Loucy (cell line): ENCODE measurements at regions not wholly inside any gene's neighbourhood (a gene's known extent, or its start where the extent isn't known, plus 50 kb on each side); places are given as distances from the start of the nearest gene placed in this dataset.

ENCODE experiments used
- H2AFZ ChIP-seq: fragments of 200-600 bp; sonication (generic); 2 replicates; pipeline ENCODE4 v1.6.0; 2016; ENCODE audit warnings: antibody characterized with exemption, mild to moderate bottlenecking, low read length, moderate library complexity
- H3F3A ChIP-seq: fragments of 200-600 bp; 2 replicates; pipeline ENCODE4 v1.6.0; 2016; ENCODE audit warnings: antibody characterized with exemption, low read depth, mild to moderate bottlenecking
- H3K27me3 ChIP-seq: fragments of 200-600 bp; sonication (generic); 2 replicates; pipeline ENCODE4 v1.6.1; 2014; ENCODE audit warnings: low read length, mild to moderate bottlenecking; ENCODE audit not compliant: insufficient read depth, poor library complexity, severe bottlenecking
- H3K36me3 ChIP-seq: fragments of 200-600 bp; sonication (generic); 2 replicates; pipeline ENCODE4 v1.6.1; 2016; ENCODE audit warnings: low read length; ENCODE audit not compliant: insufficient read depth
- H3K4me1 ChIP-seq: fragments of 200-600 bp; sonication (generic); 2 replicates; pipeline ENCODE4 v1.5.1; 2014; ENCODE audit warnings: low read length, mild to moderate bottlenecking; ENCODE audit not compliant: insufficient read depth, poor library complexity, severe bottlenecking
- H3K4me2 ChIP-seq: fragments of 200-600 bp; sonication (generic); 2 replicates; pipeline ENCODE4 v1.6.0; 2014; ENCODE audit warnings: antibody characterized with exemption, low read length, low read depth, mild to moderate bottlenecking; ENCODE audit not compliant: poor library complexity, severe bottlenecking
- H3K4me3 ChIP-seq: fragments of 200-600 bp; sonication (generic); 2 replicates; pipeline ENCODE4 v1.5.1; 2014; ENCODE audit warnings: low read length, mild to moderate bottlenecking, mixed read lengths; ENCODE audit not compliant: poor library complexity, severe bottlenecking
- H3K79me2 ChIP-seq: fragments of 200-600 bp; sonication (generic); 2 replicates; pipeline ENCODE4 v1.6.1; 2014; ENCODE audit warnings: low read length; ENCODE audit not compliant: insufficient read depth
- H3K9ac ChIP-seq: fragments of 200-600 bp; sonication (generic); 2 replicates; pipeline ENCODE4 v1.6.0; 2014; ENCODE audit warnings: mild to moderate bottlenecking, low read depth, low read length, moderate library complexity; ENCODE audit not compliant: poor library complexity, severe bottlenecking
- H3K9me2 ChIP-seq: fragments of 200-600 bp; sonication (generic); replicated peaks from 2 replicates; pipeline ENCODE4 v1.6.1; 2016; ENCODE audit warnings: low read depth, low read length, mixed read lengths
- H3K9me3 ChIP-seq: fragments of 200-600 bp; sonication (generic); 2 replicates; pipeline ENCODE4 v1.6.1; 2014; ENCODE audit warnings: mild to moderate bottlenecking, antibody characterized with exemption, low read length, low read depth; ENCODE audit not compliant: insufficient read depth
- H4K20me1 ChIP-seq: fragments of 200-600 bp; sonication (generic); 2 replicates; pipeline ENCODE4 v1.6.0; 2014; ENCODE audit warnings: antibody characterized with exemption, low read length, mild to moderate bottlenecking; ENCODE audit not compliant: insufficient read depth, poor library complexity, severe bottlenecking
- EZH2phosphoT487 ChIP-seq: fragments of 200-600 bp; IDR thresholded peaks from 2 replicates; pipeline ENCODE4 v1.6.1; 2018; ENCODE audit warnings: antibody characterized with exemption, mild to moderate bottlenecking, moderate library complexity, borderline replicate concordance
- TF ChIP-seq, protein P1 (sequence below): fragments of 200-600 bp; sonication (generic); conservative IDR thresholded peaks from 2 replicates; pipeline ENCODE4 v1.5.1; 2014; ENCODE audit warnings: mild to moderate bottlenecking, antibody characterized with exemption, low read length

DNA sequence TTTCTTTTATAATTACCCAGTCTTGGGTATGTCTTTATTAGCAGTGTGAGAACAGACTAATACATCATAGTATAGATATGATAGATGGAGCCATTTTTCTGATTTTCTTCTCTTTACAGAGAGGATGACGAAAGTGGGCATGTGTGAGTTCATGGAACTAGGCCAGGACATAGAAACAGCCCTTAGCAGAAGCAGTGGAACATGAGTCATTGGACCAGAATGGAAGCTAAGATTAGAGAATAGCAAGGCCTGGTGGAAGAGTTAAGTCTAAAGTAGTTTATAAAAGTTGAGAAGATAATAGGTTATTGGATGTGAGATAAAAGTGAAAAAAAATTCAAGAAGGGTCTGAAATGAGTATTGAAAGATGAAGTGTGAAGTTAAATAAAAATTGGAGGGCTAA lies 97.0 kb upstream of the MPPED2 start:
- no peak overlapping the region for H2AFZ ChIP-seq
- H3K9ac ChIP-seq = no peak overlapping the region
- H3K27me3 ChIP-seq = no peaks in the 10 kb centered on the region
- H4K20me1 ChIP-seq = no peaks in the 10 kb centered on the region
- no peaks in the 10 kb centered on the region for H3K36me3 ChIP-seq
- TF ChIP-seq, protein P1, sequence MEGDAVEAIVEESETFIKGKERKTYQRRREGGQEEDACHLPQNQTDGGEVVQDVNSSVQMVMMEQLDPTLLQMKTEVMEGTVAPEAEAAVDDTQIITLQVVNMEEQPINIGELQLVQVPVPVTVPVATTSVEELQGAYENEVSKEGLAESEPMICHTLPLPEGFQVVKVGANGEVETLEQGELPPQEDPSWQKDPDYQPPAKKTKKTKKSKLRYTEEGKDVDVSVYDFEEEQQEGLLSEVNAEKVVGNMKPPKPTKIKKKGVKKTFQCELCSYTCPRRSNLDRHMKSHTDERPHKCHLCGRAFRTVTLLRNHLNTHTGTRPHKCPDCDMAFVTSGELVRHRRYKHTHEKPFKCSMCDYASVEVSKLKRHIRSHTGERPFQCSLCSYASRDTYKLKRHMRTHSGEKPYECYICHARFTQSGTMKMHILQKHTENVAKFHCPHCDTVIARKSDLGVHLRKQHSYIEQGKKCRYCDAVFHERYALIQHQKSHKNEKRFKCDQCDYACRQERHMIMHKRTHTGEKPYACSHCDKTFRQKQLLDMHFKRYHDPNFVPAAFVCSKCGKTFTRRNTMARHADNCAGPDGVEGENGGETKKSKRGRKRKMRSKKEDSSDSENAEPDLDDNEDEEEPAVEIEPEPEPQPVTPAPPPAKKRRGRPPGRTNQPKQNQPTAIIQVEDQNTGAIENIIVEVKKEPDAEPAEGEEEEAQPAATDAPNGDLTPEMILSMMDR = no peak
- no peak for TF ChIP-seq EZH2phosphoT487
- H3K9me2 ChIP-seq = no peaks in the 10 kb centered on the region
- no peaks in the 10 kb centered on the region for H3K79me2 ChIP-seq
- H3K4me1 ChIP-seq = no peaks in the 10 kb centered on the region
- H3F3A ChIP-seq = no peaks in the 10 kb centered on the region
- H3K4me3 ChIP-seq = no peak overlapping the region
- H3K4me2 ChIP-seq = no peak overlapping the region
- no peaks in the 10 kb centered on the region for H3K9me3 ChIP-seq

DNA sequence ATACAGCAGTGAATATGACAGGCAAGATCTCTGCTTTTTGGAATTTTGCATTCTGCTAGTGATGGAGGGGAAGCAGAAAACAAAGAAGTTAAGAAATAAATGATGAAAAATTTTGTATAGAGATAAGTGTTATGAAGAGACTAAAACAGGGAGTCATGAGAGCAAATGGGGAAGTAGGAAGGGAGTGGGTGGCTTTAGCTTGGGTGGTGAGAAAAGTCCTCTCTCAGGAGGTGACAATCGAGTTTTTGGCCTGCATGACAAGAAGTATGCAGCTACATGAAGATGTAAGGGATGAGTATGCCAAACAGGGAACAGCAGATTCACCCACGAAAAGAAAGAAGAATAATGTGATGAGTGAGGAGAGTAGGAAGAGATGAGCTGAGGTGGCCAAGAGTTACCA lies 80.7 kb upstream of the MPPED2 start:
- no peak for TF ChIP-seq EZH2phosphoT487
- TF ChIP-seq, protein P1 = no peak
- H4K20me1 ChIP-seq = no peaks in the 10 kb centered on the region
- no peaks in the 10 kb centered on the region for H3F3A ChIP-seq
- no peak overlapping the region for H2AFZ ChIP-seq
- H3K9me3 ChIP-seq = no peaks in the 10 kb centered on the region
- H3K9ac ChIP-seq = no peak overlapping the region
- H3K27me3 ChIP-seq = no peaks in the 10 kb centered on the region
- no peak overlapping the region for H3K4me3 ChIP-seq
- H3K9me2 ChIP-seq = no peaks in the 10 kb centered on the region
- no peaks in the 10 kb centered on the region for H3K36me3 ChIP-seq
- no peak overlapping the region for H3K4me2 ChIP-seq
- no peaks in the 10 kb centered on the region for H3K79me2 ChIP-seq
- no peaks in the 10 kb centered on the region for H3K4me1 ChIP-seq

DNA sequence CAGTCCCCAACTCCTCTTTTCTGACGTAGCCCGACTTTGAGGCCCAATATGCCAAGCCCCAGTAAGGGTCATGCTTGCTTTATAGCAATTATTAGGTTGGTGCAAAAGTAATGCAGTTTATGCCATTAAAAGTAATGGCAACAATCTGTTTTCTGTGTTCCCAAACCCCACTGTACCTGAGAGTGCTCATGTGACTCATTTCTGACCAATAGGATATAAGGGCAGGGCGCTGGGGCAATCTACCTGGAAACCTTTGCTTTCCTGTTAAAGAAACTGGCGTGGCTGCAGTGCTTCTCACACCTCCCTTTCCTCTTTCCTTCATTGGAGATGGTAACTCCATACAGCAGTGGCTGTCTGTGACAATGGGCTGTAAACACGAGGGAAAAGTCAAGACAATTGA lies 78.9 kb upstream of the MPPED2 start:
- no peaks in the 10 kb centered on the region for H4K20me1 ChIP-seq
- H3K9me2 ChIP-seq = no peaks in the 10 kb centered on the region
- no peak for TF ChIP-seq EZH2phosphoT487
- TF ChIP-seq, protein P1 = no peak
- no peak overlapping the region for H3K4me2 ChIP-seq
- no peak overlapping the region for H3K9ac ChIP-seq
- no peaks in the 10 kb centered on the region for H3K4me1 ChIP-seq
- H3K4me3 ChIP-seq = no peak overlapping the region
- no peaks in the 10 kb centered on the region for H3F3A ChIP-seq
- no peaks in the 10 kb centered on the region for H3K79me2 ChIP-seq
- H3K27me3 ChIP-seq = no peaks in the 10 kb centered on the region
- no peaks in the 10 kb centered on the region for H3K36me3 ChIP-seq
- H3K9me3 ChIP-seq = no peaks in the 10 kb centered on the region
- no peak overlapping the region for H2AFZ ChIP-seq
